HK-2 (cell line): ENCODE measurements at regions not wholly inside any gene's neighbourhood (a gene's known extent, or its start where the extent isn't known, plus 50 kb on each side); places are given as distances from the start of the nearest gene placed in this dataset.

Experiments
- DNase-seq: peaks from one replicate; pipeline ENCODE4 v3.0.0-alpha.2; 2018; ENCODE audit not compliant: unreplicated experiment

DNA sequence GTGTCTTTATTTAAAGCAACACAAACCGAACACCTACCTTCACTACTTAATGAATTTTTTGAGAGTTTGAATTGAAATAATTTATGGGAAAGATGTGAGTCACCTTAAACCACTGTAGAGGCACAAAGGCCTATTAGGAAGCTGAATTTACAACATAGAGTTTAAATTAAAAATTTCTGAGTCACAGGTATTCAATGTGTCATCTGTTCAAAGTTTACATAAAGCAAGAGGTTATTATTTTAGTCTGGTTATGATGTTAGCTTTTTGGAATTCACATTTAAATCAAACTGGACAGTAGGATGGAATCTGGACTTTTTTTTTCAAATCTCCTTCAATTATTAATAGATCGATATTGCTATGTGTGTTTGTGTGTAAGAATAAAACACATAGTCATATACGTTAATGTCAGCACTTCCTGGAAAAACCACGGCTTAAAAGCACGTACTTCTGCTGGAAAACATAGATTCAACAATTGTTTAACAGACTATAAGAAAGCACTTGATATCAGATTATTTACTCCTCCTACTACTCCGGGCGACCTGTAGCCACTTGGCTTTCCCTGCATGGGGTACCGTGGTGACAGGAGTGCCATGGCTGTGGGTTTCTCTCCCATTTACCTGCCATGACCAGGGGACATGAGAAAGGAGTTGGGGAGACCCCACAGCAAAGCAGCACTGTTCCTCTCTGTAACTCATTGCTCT is 638.6 kb downstream of the SEMA5A start:
- no peak for DNase-seq

DNA sequence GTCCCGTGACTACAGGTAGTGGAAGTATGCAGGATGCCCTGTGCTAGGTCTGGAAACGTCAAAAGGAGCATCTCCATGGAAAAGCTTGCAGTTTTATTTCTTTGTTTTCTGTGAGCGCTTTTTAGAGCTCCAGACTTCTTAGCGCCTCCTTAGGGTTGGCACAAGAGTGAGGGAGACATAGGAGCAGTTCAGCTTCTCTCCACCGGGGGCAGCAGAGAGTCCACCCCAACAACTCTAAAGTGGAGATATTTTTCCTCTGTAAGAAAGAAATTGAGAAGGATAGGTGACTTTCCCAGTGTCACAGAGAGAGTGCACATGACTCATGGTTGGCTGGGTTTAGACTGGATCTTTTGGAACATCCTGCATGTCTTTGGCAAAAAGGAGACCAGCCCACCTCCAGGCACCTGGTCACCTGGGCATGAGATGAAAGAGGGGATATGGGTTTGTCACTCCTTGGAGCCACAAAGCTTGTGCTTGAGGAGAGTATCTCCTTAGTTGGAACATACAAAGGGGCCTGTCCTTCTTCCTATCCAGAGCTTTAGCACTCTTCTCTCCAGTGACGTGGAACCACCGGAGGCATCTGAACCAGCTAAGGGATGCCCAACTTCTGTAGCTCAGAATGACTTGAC is 637.7 kb downstream of the SEMA5A start:
- DNase-seq, result peak; percentile 25

DNA sequence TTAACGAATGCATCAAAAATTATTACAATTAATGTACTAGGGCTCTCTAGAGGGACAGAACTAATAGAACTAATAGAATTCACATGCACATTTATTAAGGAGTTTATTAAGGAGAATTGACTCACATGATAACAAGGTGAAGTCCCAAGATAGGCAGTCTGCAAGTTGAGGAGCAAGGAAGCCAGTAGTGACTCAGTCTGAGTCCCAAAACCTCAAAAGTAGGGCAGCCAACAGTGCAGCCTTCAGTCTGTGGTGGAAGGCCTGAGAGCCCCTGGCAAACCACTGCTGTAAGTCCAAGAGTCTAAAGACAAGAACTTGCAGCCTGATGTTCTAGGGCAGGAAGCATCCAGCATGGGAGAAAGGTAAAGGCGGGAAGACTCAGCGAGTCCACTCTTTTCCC is 633.8 kb downstream of the SEMA5A start:
- DNase-seq, result no peak

DNA sequence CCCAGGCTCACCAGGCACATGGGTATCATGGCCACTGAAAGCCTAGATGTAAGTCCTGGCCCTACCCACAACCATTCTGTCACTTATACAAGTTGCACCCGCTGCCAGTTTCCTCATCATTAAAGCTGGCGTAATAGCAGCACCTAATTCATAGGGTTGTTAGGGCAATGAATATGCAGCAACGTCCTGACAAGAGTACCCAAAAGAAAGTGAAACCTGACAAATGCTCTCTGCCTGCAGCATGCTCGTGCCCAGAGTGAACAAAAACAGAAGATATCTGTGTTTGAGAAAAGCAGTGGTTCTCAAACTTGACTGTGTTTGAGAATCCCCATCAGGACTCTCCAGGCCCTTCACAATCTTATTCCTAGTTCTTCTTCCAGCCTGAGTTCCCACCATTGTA is 632.4 kb downstream of the SEMA5A start:
- DNase-seq, result no peak

DNA sequence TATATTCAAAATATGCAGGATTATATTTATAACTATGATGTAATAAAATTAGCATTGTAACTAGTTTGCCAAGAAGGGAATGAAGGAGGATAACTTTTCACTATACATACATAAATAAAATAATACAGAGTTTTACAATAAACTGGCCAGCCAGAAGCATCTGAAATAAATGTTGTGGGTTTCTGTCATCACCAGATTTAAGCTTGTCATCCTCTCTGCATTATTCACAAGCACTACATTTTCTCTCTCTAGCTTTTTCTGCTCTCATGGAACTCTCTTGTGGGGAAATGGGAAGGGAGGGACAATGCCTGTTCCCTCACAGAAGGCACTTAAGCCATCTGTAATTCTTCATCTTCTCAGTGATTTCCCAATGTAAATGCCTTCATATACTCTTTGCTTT is 626.8 kb downstream of the SEMA5A start:
- DNase-seq, result no peak

DNA sequence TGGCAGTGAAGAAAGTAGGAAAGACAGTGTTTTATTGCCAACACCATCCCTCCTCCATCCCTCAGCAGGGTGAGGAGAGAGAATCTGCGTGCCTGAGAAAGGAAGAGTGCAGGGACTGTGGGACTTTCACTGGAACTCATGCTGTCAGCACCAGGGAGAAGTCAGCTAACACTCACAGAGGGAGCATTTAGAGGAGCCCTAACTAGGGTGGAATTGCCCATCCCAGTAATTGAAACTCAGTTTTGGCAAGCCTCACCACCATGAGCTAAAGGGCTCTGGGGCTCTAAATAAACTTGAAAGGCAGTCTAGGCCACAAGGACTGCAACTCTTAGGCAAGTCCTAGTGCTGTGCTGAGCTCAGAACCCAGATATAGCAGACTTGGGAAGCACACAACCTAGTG is 622.3 kb downstream of the SEMA5A start:
- DNase-seq, result no peak

DNA sequence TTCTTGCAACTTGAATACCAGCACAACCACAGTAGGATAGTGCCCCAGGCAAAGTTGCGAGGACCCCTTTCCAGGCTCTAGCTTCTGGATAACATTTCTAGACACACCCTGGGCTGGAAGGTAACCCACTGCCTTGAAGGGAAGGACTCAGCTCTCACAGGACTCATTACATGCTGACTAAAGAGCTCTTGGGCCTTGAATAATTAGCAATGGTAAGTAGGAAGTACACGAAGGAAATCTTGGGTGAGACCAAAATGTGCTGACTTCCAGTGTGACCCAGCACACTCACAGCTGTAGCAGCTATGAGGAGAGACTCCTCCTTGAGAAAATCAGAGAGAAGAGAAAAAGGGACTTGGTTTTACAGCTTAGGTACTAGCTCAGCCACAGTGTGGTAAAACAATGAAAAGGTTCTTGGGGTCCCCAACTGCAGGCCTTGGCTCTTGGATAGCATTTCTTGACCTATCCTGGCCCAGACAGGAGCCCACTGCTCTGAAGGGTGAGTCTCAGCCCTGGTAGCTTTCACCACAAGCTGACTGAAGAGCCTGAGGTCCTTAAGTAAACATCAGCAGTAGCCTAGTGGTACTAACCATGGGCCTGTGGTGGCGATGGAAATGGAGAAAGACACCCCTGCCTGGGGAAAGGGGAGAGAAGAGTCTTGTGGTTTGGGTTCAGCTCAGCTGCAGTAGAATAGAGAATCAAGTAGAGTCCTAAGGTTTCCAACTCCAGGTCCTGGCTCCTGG is 621.7 kb downstream of the SEMA5A start:
- DNase-seq, result no peak

DNA sequence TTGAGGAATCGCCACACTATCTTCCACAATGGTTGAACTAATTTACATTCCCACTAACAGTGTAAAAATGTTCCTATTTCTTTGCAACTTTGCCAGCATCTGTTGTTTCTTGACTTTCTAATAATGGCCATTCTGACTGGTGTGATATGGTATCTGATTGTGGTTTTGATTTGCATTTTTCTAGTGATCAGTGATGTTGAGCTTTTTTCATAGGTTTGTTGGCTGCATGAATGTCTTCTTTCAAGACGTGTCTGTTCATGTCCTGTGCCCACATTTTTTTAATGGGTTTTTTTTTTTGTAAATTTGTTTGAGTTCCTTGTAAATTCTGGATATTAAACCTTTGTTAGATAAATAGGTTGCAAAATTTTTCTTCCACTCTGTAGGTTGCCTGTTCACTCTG is 615.9 kb downstream of the SEMA5A start:
- DNase-seq, result no peak

DNA sequence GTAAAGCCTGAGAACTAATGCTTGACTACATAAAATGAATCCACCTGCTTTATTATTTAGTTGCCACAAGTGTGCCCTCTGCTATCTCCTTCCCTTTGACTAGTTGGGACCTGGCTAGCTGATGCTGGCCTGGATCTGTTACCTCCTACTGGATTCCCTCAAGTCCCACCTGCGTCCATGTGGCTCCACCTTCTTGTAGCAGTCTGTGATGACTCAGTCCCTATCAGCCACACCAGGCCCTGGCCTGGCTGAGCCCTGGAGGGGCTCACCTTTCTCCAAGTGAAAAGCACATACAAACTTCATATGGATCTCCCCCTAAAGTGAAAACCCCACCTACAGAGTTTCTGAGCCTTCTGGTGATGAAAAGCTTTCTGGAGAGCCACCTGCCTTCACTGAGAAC is 611.4 kb downstream of the SEMA5A start:
- DNase-seq, result no peak

DNA sequence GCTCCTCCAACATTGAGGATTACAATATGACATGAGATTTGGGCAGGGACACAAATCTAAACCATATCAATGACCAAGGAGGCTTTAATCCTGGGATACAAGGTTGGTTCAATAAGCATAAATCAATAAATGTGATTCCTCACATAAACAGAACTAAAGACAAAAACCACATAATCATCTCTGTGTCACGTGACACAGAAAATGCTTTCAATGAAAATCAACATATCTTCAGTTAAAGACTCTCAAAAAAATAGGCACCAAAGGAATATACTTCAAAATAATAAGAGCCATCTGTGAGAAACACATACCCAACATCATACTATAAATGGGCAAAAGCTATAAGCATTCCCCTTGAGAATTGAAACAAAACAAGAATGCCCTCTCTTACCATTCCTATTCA is 604.9 kb downstream of the SEMA5A start:
- DNase-seq, result no peak

DNA sequence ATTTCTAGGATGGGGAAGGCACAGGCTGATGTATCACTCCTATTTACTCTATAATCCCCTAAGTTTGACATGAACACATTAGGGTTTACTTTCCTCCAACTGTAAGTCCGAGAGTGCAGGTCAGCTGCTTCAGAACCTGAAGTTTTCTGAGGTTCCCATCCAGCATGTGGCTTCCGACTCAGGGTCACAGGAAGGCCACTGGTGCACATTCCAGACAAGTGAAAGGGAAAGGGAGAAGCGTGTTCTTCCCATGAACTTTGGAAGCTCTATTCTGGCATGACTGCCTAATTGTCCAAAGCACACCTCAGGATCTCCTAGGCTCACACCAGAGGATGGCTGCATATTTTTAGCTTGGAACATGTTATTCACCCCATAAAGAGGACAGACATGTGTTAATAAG is 602.6 kb downstream of the SEMA5A start:
- no peak for DNase-seq

DNA sequence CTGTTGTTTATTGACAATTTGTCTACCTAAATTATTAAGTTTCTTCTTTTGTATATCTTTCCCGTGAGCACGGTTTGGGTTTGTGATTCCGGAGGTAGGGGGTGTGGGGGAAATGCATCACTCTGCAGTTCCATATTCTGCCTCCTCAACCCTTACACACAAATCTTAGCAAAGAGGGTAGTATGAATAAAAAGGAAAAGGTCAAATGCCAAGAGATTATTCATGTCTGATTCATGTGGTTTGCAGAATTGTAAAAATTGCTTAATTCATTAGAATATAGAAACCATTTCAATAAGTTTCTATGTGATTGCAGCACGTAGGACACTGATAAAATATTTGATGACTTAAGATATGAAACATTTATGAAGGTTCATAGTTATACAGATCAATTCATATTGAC is 601.9 kb downstream of the SEMA5A start:
- no peak for DNase-seq

DNA sequence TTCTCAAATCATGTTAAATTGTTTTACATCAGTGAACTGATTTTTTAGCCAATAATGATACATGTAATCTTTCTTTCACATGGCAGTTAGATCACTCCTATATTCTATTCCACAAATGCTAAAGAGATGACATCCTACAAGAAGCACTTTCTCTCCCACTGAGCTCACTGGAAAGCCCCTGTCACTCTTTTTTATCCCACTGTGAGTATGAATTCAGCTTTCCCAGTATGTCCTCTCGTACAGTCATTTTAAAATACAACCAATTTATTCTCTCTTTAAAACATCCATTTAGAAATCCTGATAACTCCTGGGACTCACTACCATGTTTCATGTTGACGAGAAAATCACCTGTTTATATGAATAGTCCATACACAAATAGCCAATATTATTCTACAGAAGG is 599.9 kb downstream of the SEMA5A start:
- DNase-seq, result no peak

DNA sequence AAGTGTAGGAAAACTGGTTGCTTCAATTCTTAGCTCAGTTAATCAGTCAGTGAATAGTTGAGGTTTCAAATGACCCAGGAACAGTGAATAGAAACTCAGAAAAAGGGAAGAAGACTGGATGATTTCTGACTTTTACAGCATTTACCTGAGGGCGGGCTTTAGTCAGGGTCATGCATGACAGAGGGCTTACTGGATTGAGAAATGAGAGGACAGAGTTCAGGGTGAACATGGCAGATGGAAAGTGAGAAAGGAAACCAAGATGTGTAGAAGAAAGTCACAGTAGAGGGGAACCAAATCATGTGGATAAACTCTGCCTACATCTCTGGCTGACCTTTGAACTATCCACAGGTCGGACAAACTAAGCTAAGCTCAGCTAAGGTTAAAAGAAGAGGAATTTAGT is 596.0 kb downstream of the SEMA5A start:
- DNase-seq, result no peak

DNA sequence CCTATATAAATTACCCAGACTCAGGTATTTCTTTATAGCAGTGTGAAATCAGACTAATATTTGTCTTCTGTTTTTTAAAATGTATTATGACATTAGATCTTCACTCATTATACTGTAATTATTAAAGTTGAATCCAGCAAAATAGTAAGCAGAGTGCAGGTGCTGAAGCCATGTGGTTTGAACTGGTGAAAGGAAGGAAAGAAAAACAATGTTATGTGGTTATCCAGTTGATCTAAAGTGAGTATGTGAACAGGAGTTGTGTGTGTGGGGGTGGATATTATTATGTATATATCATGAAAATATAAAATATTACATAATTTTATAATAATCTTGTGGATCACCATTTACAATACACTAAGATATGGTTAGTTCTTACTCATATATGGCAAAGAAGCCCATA is 593.7 kb downstream of the SEMA5A start:
- DNase-seq, result no peak

DNA sequence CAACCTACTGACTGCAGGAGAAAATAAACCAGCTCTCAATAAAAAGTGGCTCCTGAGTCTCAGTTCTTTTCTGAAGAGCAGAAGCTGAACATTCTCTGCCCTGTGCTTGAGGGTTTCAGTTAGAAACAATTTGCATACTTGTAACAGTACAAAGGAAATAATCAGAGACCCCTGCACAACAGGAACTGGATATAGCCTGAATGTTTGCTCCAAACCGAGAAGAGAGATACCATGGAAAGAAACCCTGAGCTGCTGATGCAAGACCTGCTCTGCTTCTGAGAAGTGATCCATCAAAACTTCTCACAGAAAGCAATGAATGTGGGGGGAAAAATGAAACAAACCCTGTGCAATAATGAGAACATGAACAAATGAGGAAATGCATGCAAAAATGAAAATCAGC is 592.9 kb downstream of the SEMA5A start:
- no peak for DNase-seq

DNA sequence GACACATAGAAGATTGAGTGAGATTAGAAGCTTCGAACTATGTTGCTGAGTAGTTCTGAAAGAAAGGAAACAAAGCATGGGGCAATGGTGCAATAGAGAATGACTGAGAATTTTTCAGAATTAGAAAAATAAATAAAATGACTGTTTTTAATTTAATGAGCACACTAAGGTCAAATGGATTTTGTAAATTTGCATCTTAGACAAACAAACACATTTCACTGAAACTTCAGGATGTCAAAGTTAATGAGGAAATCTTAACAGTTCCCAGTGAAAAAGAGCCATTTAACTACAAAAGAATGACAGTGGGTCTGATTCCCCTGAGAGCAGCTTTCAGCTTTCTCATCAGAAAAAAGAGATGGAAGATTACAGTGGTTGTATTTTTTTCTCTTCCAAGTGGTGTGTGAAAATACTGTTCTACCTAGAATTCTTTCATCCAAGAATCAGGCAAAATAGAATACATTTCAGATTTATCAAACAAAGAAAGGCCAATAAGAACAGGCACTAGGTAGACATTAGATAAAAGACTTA is 591.9 kb downstream of the SEMA5A start:
- no peak for DNase-seq

DNA sequence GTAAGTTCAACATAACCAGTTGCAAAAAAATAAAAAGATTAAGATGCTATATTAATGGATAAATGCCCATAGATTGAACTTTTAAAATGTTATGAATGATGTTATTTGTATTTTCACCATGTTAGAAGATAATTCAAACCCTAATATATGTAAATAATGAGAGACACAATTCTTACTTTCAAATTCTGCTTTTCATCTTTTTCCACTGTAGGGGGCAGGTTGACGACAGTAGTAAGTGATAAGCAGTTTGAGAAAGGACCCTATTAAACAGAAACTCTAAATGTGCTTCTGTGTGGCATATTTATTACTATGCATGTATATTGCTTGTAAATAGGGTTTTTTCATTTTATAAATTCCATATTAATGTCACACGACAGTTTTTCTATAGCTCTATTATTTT is 591.1 kb downstream of the SEMA5A start:
- no peak for DNase-seq

DNA sequence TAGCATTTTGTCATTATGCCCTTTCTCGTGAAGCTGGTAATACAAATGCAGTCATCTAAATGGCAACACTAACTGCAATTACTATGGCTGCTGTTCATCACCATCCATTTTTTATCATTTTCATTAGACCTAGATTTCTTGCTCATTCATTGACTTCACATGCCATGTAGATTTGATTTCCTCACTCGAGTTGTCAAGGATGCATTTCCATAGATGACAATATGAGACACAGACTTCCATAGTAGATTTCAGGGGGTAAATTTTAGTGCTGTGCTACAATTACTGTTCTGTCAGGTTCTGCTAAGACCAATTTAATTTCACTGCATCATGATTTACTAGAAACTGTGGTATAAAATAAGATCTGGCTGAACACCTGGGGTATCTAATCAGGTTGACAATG is 589.2 kb downstream of the SEMA5A start:
- no peak for DNase-seq

DNA sequence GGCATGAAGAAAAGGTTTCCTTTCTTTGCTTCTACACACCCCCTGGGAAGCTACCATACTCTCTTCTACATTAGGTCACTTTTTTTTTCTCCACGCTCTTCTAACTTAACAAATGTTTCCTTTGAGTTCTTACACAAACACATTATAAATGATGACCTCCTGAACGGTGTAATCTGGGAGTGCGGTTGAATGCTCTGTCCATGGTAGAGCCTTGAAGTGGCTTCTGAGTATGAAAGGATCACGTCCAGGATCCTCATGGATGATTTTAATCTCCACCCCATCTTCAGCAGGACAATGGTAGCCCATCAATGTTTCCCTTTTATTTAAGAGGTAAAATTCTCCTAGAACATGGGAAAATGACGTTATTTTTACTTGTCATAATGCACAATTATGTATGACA is 587.3 kb downstream of the SEMA5A start:
- DNase-seq, result no peak

DNA sequence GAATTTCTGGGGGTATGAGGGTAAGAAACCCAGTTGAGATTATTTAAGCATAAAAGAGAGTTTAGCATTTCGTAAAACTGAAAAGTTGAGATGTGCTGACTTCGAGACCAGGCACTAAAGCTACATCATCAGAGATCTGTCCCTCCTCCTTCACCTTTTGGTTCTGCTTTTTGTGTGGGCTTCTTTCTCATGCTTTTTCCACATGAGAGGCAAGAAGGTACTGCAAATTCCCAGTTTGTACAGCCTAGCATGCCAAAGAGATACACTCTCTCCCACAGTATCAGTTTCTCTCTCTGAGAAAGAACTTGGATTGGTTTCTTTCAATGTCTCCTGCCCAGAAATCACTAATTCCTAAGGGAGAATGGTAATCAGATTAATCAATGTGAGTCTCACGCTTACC is 584.7 kb downstream of the SEMA5A start:
- DNase-seq, result no peak

DNA sequence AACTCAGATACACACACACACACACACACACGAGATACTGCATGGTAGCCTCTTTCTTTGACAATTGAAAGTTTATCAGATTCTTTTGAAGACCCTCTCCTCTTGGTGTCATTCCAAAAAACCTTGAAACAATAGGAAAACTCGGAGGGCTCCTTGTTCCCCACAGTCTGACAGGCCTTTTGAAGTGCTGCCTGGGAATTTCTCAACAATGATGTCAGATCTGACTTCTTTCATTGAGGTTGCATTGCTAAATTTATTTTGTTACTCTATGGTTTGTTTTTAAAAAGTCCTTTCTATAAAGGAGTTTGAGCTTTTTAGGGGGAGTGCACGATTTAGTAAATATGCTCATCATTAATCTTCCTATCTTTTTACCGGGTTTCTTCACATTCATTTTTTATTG is 583.9 kb downstream of the SEMA5A start:
- DNase-seq, result no peak

DNA sequence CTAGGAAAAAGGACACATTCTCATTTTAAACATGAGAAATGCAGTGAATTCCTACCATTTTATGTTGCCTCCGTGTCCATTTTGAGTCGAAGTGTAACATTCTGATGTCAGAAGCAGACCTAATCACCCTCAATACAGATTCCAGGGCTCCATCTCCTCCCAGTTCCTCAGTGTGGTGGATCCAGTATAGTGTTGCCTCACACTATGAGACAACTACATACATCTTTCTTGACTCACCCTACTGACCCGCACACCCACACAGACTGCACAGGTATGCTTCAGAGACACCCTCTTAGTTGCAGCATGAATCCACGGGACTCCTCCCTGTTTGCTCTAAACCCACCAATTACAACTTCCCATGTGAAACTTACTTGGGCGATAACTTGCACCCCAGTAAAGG is 564.9 kb downstream of the SEMA5A start:
- DNase-seq, result no peak
